ENCODE measurements at regions not wholly inside any gene's neighbourhood (a gene's known extent, or its start where the extent isn't known, plus 50 kb on each side); places are given as distances from the start of the nearest gene placed in this dataset.

DNA sequence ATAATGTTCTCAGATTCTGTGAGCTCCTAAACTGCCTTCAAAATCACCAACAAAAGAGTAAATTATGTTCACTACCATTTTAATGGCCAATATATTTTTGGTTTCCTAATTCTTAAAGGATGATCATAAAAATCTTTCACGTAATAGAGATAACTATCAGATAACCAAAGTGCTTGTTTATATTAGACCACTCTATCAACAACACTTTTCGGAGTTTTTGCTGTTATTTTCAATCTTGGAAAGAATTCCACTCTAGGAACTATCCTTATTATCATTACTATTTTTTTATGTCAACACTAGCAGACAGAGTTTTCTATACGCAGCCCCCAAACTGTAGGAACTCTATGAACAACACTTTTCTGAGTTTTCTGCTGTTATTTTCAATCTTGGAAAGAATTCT lies 782.5 kb upstream of the ZEB2 start:
- ChIA-PET POLR2A (no interaction called here), CTCF (no interaction called here)
- Mint-ChIP-seq H3K36me3 (ENCODE audit: low read depth) (no peaks in the 10 kb centered on the region), H3K4me1 (no peaks in the 10 kb centered on the region), H3K27me3 (no peaks in the 10 kb centered on the region), H3K4me3 (no peak overlapping the region), H3K27ac (no peak overlapping the region), H3K9me3 (no peaks in the 10 kb centered on the region)
- DNase-seq (no peak), ATAC-seq (ENCODE audit: low read depth) (no peak)
- intact Hi-C loops (cut with micrococcal nuclease), result no loop called here
- TF ChIP-seq, protein P1, sequence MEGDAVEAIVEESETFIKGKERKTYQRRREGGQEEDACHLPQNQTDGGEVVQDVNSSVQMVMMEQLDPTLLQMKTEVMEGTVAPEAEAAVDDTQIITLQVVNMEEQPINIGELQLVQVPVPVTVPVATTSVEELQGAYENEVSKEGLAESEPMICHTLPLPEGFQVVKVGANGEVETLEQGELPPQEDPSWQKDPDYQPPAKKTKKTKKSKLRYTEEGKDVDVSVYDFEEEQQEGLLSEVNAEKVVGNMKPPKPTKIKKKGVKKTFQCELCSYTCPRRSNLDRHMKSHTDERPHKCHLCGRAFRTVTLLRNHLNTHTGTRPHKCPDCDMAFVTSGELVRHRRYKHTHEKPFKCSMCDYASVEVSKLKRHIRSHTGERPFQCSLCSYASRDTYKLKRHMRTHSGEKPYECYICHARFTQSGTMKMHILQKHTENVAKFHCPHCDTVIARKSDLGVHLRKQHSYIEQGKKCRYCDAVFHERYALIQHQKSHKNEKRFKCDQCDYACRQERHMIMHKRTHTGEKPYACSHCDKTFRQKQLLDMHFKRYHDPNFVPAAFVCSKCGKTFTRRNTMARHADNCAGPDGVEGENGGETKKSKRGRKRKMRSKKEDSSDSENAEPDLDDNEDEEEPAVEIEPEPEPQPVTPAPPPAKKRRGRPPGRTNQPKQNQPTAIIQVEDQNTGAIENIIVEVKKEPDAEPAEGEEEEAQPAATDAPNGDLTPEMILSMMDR (IDR thresholded peaks at IDR 0.05), result no peak

- Mint-ChIP-seq H3K4me3 (no peak overlapping the region), H3K36me3 (ENCODE audit: low read depth) (no peaks in the 10 kb centered on the region), H3K9me3 (no peaks in the 10 kb centered on the region), H3K27me3 (no peaks in the 10 kb centered on the region), H3K4me1 (no peaks in the 10 kb centered on the region), H3K27ac (no peak overlapping the region)
- ChIA-PET CTCF (no interaction called here), POLR2A (no interaction called here)
- DNase-seq (no peak), ATAC-seq (ENCODE audit: low read depth) (no peak)
- TF ChIP-seq, protein P1 (IDR thresholded peaks at IDR 0.05), result no peak
- intact Hi-C loops (cut with micrococcal nuclease), result no loop called here
These were observed 779.4 kb upstream of the ZEB2 start for GRCh38 chr2:145299368-145299767.

GRCh38 chr2:145292166-145292565 lies 772.2 kb upstream of the ZEB2 start:
- no peak for DNase-seq
- no peak overlapping the region for H3K4me3 Mint-ChIP-seq
- ATAC-seq (ENCODE audit: low read depth), result no peak
- H3K27ac Mint-ChIP-seq, result no peak overlapping the region
- H3K4me1 Mint-ChIP-seq, result no peaks in the 10 kb centered on the region
- CTCF ChIA-PET, result no interaction called here
- TF ChIP-seq, protein P1 (IDR thresholded peaks at IDR 0.05), result no peak
- POLR2A ChIA-PET, result interaction anchor here (0.6 kb wide), 1 partner anchor 204 kb away, joined by 5 read pairs; no protein-coding TSS in a partner anchor
- intact Hi-C loops (cut with micrococcal nuclease), result no loop called here
- no peaks in the 10 kb centered on the region for H3K27me3 Mint-ChIP-seq
- no peaks in the 10 kb centered on the region for H3K36me3 Mint-ChIP-seq (ENCODE audit: low read depth)
- no peaks in the 10 kb centered on the region for H3K9me3 Mint-ChIP-seq

DNA sequence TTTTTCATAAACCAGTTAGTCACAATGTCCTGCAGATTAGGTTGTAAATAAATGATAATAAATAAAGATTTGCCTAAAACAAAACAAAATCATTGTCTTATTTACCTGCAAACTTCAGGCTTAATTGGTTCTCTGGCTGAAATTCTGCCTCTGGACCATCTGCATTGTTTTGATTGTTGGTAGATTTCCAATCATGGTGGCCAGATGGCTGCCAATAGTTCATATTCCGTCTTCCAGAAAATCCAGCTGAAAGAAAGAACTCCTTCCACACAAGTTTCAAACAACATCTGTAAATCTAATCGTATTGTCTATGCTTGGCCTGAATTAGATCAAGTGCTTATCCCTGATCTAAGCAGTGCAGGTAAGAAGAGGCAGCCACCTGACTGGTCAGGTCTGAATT lies 771.1 kb upstream of the ZEB2 start:
- TF ChIP-seq, protein P1 (IDR thresholded peaks at IDR 0.05), result no peak
- Mint-ChIP-seq H3K9me3 (no peaks in the 10 kb centered on the region), H3K27ac (no peak overlapping the region), H3K36me3 (ENCODE audit: low read depth) (no peaks in the 10 kb centered on the region), H3K27me3 (no peaks in the 10 kb centered on the region), H3K4me3 (no peak overlapping the region), H3K4me1 (no peaks in the 10 kb centered on the region)
- no peak for DNase-seq
- ATAC-seq (ENCODE audit: low read depth), result no peak
- ChIA-PET POLR2A (no interaction called here), CTCF (no interaction called here)
- intact Hi-C loops (cut with micrococcal nuclease), result no loop called here

DNA sequence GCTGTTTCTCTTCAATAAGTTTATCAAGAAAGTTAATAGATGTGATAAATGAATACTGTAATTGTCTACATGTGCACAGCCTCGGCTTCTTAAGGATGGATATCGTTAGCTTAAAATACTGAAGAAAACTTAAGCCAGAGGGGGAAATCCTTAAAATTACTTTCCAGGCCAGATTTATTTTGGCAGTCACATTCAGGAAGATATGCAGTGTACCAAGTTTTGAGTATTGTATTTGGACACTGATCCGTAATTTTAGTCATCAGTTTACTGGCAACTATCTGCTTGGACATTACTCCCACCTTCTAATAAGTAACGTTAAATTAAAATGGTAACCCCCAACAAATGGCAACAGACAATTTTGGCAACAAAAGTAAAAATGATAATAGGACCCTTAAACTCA lies 770.0 kb upstream of the ZEB2 start:
- TF ChIP-seq, protein P1 (IDR thresholded peaks at IDR 0.05), result no peak
- DNase-seq, result no peak
- Mint-ChIP-seq H3K4me3 (no peak overlapping the region), H3K36me3 (ENCODE audit: low read depth) (no peaks in the 10 kb centered on the region), H3K9me3 (no peaks in the 10 kb centered on the region), H3K4me1 (no peaks in the 10 kb centered on the region), H3K27ac (no peak overlapping the region), H3K27me3 (no peaks in the 10 kb centered on the region)
- ChIA-PET POLR2A (no interaction called here), CTCF (no interaction called here)
- intact Hi-C loops (cut with micrococcal nuclease), result no loop called here
- no peak for ATAC-seq (ENCODE audit: low read depth)
